Muscle of leg (tissue), 3 donors: ENCODE measurements at regions not wholly inside any gene's neighbourhood (a gene's known extent, or its start where the extent isn't known, plus 50 kb on each side); places are given as distances from the start of the nearest gene placed in this dataset.
A peak's percentile ranks its signal among the peaks of the same experiment; 100 is the strongest.
"Not testable (repeated sequence)": the region's sequence is repeated elsewhere in the genome, so short reads cannot be mapped to it uniquely, and the experiment has no call there.

Experiments used
- DNase-seq: peaks from one replicate; pipeline ENCODE4 v3.0.0; 2013
- H3K27ac ChIP-seq: one replicate; pipeline ENCODE4 v1.5.1; 2013; ENCODE audit warnings: mild to moderate bottlenecking, low read length, control low read depth
- H3K27me3 ChIP-seq: one replicate; pipeline ENCODE4 v1.6.1; 2013; ENCODE audit warnings: low read length; ENCODE audit not compliant: control insufficient read depth, insufficient read depth
- H3K36me3 ChIP-seq: one replicate; pipeline ENCODE4 v1.6.1; 2013; ENCODE audit warnings: low read length; ENCODE audit not compliant: control insufficient read depth, insufficient read depth
- H3K4me1 ChIP-seq: one replicate; pipeline ENCODE4 v1.6.1; 2013; ENCODE audit warnings: low read length; ENCODE audit not compliant: control insufficient read depth, insufficient read depth
- H3K4me3 ChIP-seq: one replicate; pipeline ENCODE4 v1.5.1; 2013; ENCODE audit warnings: low read length, control low read depth
- H3K9me3 ChIP-seq: replicated peaks from 2 replicates; pipeline ENCODE4 v1.6.1; 2013; ENCODE audit warnings: low read depth, low read length; ENCODE audit not compliant: control insufficient read depth
- WGBS: methylation state at CpG from one replicate; pipeline ENCODE4 v1.1.5; 2013; ENCODE audit warnings: missing lambda C conversion rate; ENCODE audit not compliant: insufficient coverage; 5-methylcytosine and 5-hydroxymethylcytosine counted together

DNA sequence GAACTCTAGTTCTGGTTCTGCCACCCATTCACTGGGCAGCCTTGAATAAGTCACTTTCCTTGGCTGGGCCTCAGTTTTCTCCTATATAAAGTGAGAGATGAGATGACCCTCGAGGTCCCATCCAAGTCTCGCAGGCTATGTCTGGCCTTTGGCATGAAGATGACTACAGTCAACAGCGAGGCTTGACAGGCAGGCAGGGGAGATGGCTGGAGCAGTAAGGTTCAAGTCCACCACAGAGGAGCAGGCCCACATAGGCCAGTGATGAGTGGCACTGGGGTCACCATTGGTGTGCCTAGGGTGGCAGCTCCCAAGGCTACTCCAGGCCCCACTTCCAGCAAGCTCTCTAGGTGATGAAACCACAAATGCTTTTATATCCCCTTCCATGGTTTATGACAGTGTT lies 161.4 kb downstream of the ZFP36L2 start:
- no peak overlapping the region for H3K4me3 ChIP-seq
- peaks cover 6% of the 10 kb centered on the region for H3K9me3 ChIP-seq
- no peak overlapping the region for H3K27ac ChIP-seq
- no peaks in the 10 kb centered on the region for H3K36me3 ChIP-seq
- H3K4me1 ChIP-seq = peaks cover 29% of the 10 kb centered on the region
- no peak for DNase-seq
- 53% methylated on average over 3 of the region's 3 CpGs for WGBS
- no peaks in the 10 kb centered on the region for H3K27me3 ChIP-seq

DNA sequence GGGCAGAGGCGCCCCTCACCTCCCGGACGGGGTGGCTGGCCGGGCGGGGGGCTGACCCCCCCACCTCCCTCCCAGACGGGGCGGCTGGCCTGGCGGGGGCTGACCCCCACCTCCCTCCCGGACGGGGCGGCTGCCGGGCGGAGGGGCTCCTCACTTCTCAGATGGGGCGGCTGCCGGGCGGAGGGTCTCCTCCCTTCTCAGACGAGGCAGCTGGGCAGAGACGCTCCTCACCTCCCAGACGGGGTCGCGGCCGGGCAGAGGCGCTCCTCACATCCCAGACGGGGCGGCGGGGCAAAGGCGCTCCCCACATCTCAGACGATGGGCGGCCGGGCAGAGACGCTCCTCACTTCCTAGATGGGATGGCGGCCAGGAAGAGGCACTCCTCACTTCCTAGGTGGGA lies 163.3 kb downstream of the ZFP36L2 start:
- H3K4me1 ChIP-seq = peaks cover 28% of the 10 kb centered on the region
- WGBS = no CpG with 5 or more reads among the region's 32 CpGs
- not testable (repeated sequence) for DNase-seq, H3K27ac ChIP-seq, H3K27me3 ChIP-seq, H3K36me3 ChIP-seq, H3K9me3 ChIP-seq, H3K4me3 ChIP-seq

DNA sequence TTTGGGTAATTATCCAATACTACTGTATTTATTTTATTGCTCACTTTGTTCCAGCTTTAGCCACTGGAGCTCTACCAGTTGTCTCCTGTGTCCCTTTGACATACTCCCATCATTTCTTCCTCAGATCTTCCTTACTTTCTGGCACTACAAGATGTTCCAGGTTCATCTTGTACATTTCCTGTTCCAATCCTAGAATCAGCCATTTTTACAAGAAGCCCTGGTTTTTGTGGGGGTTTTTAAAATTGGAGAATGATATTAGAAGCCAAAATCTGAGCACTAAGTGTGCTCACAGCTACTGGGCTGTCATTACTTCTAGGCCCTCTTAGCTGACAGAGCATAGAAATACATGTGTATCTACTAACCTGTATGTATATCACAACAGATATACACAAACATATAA lies 164.3 kb downstream of the ZFP36L2 start:
- no peaks in the 10 kb centered on the region for H3K36me3 ChIP-seq
- no peaks in the 10 kb centered on the region for H3K27me3 ChIP-seq
- no peak overlapping the region for H3K4me3 ChIP-seq
- DNase-seq = no peak
- peaks cover 6% of the 10 kb centered on the region for H3K9me3 ChIP-seq
- no peak overlapping the region for H3K27ac ChIP-seq
- peaks cover 29% of the 10 kb centered on the region for H3K4me1 ChIP-seq

DNA sequence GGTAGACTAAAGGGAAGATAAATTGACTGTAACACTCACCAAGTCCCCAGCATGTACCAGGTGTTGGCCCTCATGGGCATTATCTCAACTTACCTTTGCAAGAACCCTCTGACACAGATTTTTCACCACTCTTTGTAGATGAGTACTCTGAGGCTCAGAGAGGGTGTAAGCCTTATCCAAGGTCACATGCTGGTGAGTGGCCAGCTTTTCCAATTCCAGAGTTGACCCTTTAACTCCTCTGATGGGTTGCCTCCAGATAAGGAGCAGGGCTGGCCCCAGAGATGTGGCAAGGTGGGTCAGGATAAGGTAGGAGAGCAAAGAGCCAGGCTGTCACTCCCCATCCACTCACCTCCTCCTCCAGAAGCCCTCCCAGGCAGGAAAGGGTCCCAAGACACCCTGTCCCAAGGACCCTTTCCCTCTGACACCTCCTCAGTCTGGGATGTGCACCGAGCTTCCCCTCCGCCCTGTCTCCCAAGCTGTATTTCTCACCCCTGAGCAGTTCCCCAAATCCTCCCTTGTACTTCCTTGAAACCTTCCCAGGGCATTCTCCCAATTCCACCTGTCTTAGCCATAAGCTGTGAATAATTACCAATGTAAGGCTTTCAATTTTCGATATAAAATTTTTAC lies 165.9 kb downstream of the ZFP36L2 start:
- Histone ChIP-seq H3K36me3 (no peaks in the 10 kb centered on the region), H3K27me3 (no peaks in the 10 kb centered on the region), H3K4me1 (peaks cover 44% of the 10 kb centered on the region), H3K9me3 (peaks cover 6% of the 10 kb centered on the region), H3K27ac (no peak overlapping the region), H3K4me3 (no peak overlapping the region)
- WGBS = 86% methylated on average over 2 of the region's 3 CpGs
- no peak for DNase-seq

DNA sequence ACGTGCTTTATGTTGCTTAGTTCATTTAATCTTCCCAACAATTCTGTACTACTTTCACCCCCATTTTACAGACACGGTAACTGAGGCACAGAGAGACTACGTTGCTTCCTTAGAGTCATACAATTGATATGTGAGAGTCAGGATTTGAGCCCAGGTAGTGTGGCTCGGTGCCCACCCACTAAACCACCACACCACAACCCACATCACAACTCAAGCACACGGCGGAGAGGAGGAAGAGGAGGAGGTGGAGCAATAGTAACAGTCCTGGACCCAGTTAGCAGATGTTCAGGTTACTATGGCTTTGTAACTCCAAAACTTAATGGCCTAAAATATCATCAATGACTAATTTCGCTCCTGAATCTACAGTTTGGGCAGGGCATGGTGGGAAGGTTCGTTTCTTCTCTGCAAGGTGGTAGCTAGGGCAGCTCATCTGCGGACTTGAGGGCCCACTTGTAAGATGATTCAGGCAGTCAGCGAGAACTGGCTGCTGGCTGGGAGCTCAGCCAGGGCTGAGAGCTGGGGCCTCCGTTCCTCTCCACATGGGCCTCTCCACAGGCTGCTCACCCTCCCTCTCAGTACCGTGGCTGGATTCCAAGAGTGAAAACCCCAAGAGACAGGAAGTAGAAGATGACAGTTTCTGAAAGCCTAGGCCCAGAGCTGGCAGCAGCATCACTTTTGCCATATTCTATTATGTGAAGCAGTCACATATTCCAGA lies 167.1 kb downstream of the ZFP36L2 start:
- WGBS = 64% methylated on average over 3 of the region's 12 CpGs
- Histone ChIP-seq H3K9me3 (peaks cover 6% of the 10 kb centered on the region), H3K4me3 (no peak overlapping the region), H3K27me3 (no peaks in the 10 kb centered on the region), H3K4me1 (peaks cover 56% of the 10 kb centered on the region), H3K36me3 (no peaks in the 10 kb centered on the region), H3K27ac (peak overlapping the region; percentile 29)
- DNase-seq = peak; percentile 96

DNA sequence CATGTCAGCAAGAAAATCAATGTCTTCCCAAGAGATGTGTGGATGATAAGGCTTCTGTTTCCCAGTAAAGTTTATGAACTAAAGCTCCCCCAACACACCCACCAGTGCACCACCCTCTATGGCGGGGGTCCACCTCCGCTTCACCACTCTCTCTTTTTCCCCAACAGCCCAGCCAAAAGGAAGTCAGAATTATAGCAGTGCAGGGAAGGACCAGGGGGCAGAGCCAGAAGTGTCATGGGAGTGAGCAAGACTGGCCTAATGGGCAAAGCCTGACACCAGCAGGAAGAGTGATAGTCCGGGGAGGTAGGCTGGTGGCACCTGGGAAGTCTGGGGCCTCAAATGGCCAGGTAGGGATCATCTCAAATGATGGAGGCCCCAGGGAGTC lies 167.7 kb downstream of the ZFP36L2 start:
- WGBS = 77% methylated on average over 1 of the region's 3 CpGs
- Histone ChIP-seq H3K36me3 (no peaks in the 10 kb centered on the region), H3K4me1 (peaks cover 59% of the 10 kb centered on the region), H3K9me3 (peaks cover 6% of the 10 kb centered on the region), H3K27me3 (no peaks in the 10 kb centered on the region), H3K27ac (peak overlapping the region; percentile 29), H3K4me3 (no peak overlapping the region)
- DNase-seq = no peak

DNA sequence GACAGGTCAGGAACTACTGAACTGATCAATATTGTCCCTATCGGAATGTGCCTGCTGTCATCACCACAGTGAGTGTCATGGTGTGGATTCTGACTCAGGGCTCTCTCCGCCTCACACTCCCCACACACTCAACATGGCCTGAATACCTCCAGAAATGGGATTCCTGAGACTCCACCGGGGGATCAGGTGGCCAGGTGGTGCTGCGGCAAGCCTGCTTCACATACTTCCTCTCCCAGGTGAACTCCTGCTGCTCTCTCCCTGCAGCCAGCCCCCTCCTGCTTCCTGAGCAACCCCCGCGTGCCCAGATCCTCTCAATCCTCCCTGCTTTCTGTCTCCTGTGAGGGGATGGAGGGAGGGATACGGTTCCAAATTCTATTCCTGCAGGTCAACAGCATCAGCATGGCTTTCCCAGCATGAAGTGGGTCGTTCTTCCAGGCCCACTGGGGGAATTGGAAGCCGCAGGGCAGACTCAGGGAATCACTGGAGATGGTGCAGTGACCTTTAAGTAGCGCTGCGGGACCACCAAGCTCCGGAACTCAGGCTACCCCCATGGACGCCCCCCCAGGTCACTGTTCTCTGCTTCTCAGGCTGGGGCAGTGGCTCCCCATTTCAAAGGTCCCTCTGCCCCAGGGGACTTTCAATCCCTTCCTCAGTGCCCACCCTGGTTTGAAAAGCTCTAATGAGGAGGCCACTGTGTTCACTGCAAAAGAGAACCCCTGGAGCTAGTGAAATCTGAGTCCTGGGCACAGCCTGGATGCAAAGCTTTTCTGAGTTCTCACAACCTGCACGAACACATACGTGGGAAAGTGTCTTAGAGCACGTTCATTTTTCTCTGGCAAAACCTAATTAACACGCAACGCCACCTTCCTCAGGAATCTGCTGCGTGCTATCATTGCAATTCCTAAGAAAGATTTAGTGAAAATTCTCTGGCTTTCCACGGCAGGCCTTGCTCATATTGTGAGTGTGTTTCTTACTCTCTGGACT lies 168.4 kb downstream of the ZFP36L2 start:
- peaks cover 6% of the 10 kb centered on the region for H3K9me3 ChIP-seq
- H3K36me3 ChIP-seq = no peaks in the 10 kb centered on the region
- no peak for DNase-seq
- H3K4me1 ChIP-seq = peaks cover 59% of the 10 kb centered on the region
- H3K27ac ChIP-seq = no peak overlapping the region
- no peak overlapping the region for H3K4me3 ChIP-seq
- H3K27me3 ChIP-seq = no peaks in the 10 kb centered on the region
- 58% methylated on average over 13 of the region's 20 CpGs for WGBS

DNA sequence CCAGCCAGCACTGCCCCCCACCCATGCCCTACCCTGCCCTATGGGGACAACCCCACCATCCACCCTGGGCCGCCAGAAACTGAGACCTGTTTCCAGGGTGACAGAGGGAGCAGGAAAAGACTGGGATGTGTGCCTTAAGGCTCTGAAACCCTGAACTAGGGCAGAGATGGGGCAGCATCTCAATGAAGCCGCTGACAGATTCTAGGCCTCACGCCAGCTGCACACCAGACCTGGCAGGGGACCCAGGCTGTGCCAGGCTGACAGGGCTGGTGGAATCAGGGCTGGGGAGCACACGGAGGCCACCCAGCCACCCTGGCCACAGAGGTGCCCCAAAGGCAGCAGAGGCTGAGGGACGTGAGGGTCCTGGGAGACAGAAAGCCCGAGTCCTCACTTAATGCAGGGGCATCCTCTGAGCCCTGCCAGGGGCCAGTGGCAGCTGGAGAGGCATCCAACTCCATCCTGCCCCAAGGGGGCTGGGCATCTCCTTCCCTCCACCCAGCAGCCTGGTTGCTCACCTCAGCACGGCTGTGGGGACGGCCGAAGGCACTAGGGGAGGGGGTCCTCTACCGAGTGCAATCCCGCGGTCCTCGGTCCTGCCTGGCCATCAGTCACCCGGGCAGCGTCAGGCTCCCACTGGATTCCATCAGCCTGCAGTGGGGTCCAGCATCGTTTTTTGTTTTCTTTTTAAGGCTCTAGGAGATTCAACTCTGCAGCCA lies 169.2 kb downstream of the ZFP36L2 start:
- WGBS = 75% methylated on average over 14 of the region's 16 CpGs
- no peak for DNase-seq
- Histone ChIP-seq H3K27me3 (no peaks in the 10 kb centered on the region), H3K36me3 (no peaks in the 10 kb centered on the region), H3K9me3 (peaks cover 6% of the 10 kb centered on the region), H3K27ac (no peak overlapping the region), H3K4me1 (peaks cover 62% of the 10 kb centered on the region), H3K4me3 (no peak overlapping the region)

DNA sequence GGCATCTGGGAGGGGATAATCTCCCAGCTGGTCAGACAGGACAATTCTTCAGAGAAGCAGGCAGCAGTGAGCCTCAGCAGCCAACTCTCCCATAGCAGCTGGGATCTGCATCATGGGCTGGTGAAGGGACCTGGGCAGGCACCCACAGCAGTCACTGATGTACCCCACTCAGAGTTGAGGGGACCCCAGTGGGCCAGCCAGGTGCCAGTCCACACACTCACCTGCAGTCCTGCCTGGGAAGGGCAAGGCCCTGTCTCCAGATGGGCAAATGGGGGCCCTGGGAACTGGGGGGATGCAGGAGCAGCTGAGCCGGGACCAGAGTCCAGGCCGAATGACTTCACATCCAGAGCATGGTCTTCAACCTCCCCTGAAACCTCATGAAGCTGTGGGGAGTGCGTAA lies 170.4 kb downstream of the ZFP36L2 start:
- no peak overlapping the region for H3K27ac ChIP-seq
- no peaks in the 10 kb centered on the region for H3K36me3 ChIP-seq
- peaks cover 69% of the 10 kb centered on the region for H3K4me1 ChIP-seq
- H3K9me3 ChIP-seq = no peaks in the 10 kb centered on the region
- no peak overlapping the region for H3K4me3 ChIP-seq
- WGBS = no CpG with 5 or more reads among the region's 3 CpGs
- H3K27me3 ChIP-seq = no peaks in the 10 kb centered on the region
- DNase-seq = no peak
